Right atrium auricular region (tissue), 2 donors: ENCODE measurements at regions not wholly inside any gene's neighbourhood (a gene's known extent, or its start where the extent isn't known, plus 50 kb on each side); places are given as distances from the start of the nearest gene placed in this dataset.

Experiments used
- DNase-seq: peaks from one replicate; pipeline ENCODE4 v3.0.0-alpha.2; 2019; ENCODE audit warnings: low spot score
- H3K27ac ChIP-seq, 2 donors: fragments of 200-600 bp; sonication (generic); 1 replicate in 1 of 2; 2 replicates in 1 of 2; pipeline ENCODE4 v1.5.1; 2016 to 2019
- H3K27me3 ChIP-seq, 2 donors: fragments of 200-600 bp; sonication (generic); one replicate each; pipeline versions ENCODE4 v1.5.1 to v1.6.0; 2017 to 2019
- H3K36me3 ChIP-seq: fragments of 200-600 bp; sonication (generic); one replicate; pipeline ENCODE4 v1.5.1; 2016
- H3K4me1 ChIP-seq, 2 donors: fragments of 200-600 bp; sonication (generic); one replicate each; pipeline versions ENCODE4 v1.5.1 to v1.6.0; 2017 to 2019
- H3K4me3 ChIP-seq, 2 donors: fragments of 200-600 bp; sonication (generic); 1 replicate in 1 of 2; 2 replicates in 1 of 2; pipeline ENCODE4 v1.5.1; 2017 to 2019; ENCODE audit warnings: mild to moderate bottlenecking in 1 of 2, moderate library complexity in 1 of 2
- H3K9me3 ChIP-seq, 2 donors: fragments of 200-600 bp; sonication (generic); one replicate each; pipeline ENCODE4 v1.5.1; 2019
- TF ChIP-seq, protein P1 (sequence below), 2 donors: fragments of 200-600 bp; sonication (generic); IDR thresholded peaks; one replicate each; pipeline ENCODE4 v1.5.1; 2019; ENCODE audit warnings: antibody characterized with exemption in 2 of 2

DNA sequence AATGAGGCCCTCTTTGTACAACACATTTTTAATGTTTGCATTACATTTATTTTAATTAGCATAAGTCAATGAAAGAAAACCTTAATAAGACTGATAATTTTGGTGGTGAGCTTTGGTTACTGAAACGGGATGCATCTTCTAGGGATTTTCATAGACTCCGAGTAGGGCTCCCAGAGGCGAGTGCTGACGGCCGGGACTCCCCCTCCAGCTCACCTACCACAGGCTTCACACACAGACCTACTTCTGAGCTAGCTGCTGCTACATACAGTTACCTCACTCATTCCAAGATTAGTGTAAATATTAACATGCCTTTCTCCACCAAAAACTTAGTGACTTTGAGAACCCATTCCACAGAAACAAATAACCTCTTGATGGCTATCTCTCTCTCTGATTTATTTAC, 271.1 kb downstream of the GALR1 start:
- Histone ChIP-seq H3K27ac (no peak overlapping the region), H3K27me3 (no peaks in the 10 kb centered on the region), H3K4me3 (no peak overlapping the region), H3K36me3 (no peaks in the 10 kb centered on the region), H3K4me1 (no peaks in the 10 kb centered on the region), H3K9me3 (no peaks in the 10 kb centered on the region)
- DNase-seq, result no peak
- TF ChIP-seq, protein P1, sequence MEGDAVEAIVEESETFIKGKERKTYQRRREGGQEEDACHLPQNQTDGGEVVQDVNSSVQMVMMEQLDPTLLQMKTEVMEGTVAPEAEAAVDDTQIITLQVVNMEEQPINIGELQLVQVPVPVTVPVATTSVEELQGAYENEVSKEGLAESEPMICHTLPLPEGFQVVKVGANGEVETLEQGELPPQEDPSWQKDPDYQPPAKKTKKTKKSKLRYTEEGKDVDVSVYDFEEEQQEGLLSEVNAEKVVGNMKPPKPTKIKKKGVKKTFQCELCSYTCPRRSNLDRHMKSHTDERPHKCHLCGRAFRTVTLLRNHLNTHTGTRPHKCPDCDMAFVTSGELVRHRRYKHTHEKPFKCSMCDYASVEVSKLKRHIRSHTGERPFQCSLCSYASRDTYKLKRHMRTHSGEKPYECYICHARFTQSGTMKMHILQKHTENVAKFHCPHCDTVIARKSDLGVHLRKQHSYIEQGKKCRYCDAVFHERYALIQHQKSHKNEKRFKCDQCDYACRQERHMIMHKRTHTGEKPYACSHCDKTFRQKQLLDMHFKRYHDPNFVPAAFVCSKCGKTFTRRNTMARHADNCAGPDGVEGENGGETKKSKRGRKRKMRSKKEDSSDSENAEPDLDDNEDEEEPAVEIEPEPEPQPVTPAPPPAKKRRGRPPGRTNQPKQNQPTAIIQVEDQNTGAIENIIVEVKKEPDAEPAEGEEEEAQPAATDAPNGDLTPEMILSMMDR (IDR thresholded peaks at IDR 0.05), result no peak

GRCh38 chr18:77522051-77522675, 272.5 kb downstream of the GALR1 start:
- Histone ChIP-seq H3K4me3 (no peak overlapping the region), H3K4me1 (no peaks in the 10 kb centered on the region), H3K27ac (no peak overlapping the region), H3K36me3 (no peaks in the 10 kb centered on the region), H3K9me3 (no peaks in the 10 kb centered on the region), H3K27me3 (no peaks in the 10 kb centered on the region)
- TF ChIP-seq, protein P1 (IDR thresholded peaks at IDR 0.05), result no peak
- DNase-seq, result no peak

DNA sequence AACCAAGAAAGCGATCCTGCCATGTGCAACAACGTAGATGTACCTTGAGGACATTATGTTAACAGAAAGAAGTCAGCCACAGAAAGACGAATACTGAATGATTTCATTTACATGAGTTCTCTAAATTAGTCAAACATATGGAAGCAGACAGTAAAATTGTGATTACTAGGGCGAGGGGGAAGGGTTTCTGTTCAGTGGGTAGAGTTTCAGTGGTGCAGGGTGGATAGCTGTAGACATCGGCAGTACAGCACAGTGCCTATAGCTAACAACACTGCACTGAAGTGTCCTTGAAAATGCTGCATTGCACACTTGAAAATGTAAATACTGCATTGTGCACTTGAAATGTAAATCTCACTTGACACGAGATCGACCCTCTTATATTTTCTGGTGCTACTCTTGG, 275.3 kb downstream of the GALR1 start:
- no peaks in the 10 kb centered on the region for H3K36me3 ChIP-seq
- TF ChIP-seq, protein P1 (IDR thresholded peaks at IDR 0.05), result no peak
- DNase-seq, result no peak
- H3K4me1 ChIP-seq, result no peaks in the 10 kb centered on the region
- H3K4me3 ChIP-seq, result no peak overlapping the region
- no peaks in the 10 kb centered on the region for H3K27me3 ChIP-seq
- H3K9me3 ChIP-seq, result no peaks in the 10 kb centered on the region
- no peak overlapping the region for H3K27ac ChIP-seq

GRCh38 chr18:77526962-77527361, 277.3 kb downstream of the GALR1 start:
- no peak for DNase-seq
- H3K27me3 ChIP-seq, result no peaks in the 10 kb centered on the region
- H3K36me3 ChIP-seq, result no peaks in the 10 kb centered on the region
- H3K27ac ChIP-seq, result no peak overlapping the region
- H3K4me1 ChIP-seq, result no peaks in the 10 kb centered on the region
- TF ChIP-seq, protein P1 (IDR thresholded peaks at IDR 0.05), result no peak
- H3K9me3 ChIP-seq, result no peaks in the 10 kb centered on the region
- no peak overlapping the region for H3K4me3 ChIP-seq

GRCh38 chr18:77528872-77529271, 279.2 kb downstream of the GALR1 start:
- no peaks in the 10 kb centered on the region for H3K9me3 ChIP-seq
- DNase-seq, result no peak
- H3K27me3 ChIP-seq, result no peaks in the 10 kb centered on the region
- no peak overlapping the region for H3K4me3 ChIP-seq
- no peaks in the 10 kb centered on the region for H3K4me1 ChIP-seq
- TF ChIP-seq, protein P1 (IDR thresholded peaks at IDR 0.05), result no peak
- H3K36me3 ChIP-seq, result no peaks in the 10 kb centered on the region
- H3K27ac ChIP-seq, result no peak overlapping the region
